ENCODE measurements at regions not wholly inside any gene's neighbourhood (a gene's known extent, or its start where the extent isn't known, plus 50 kb on each side); places are given as distances from the start of the nearest gene placed in this dataset.
"Not testable (repeated sequence)": the region's sequence is repeated elsewhere in the genome, so short reads cannot be mapped to it uniquely, and the experiment has no call there.

GRCh38 chr6:125431971-125432370, 130.2 kb upstream of the HDDC2 start:
- Histone ChIP-seq H3K27me3 (ENCODE audit: insufficient read depth, low read length) (no peaks in the 10 kb centered on the region), H3K9me3 (ENCODE audit: insufficient read depth, low read depth, low read length) (no peaks in the 10 kb centered on the region), H3K36me3 (ENCODE audit: insufficient read depth, low read depth, low read length) (no peaks in the 10 kb centered on the region), H3K4me3 (ENCODE audit: low read length) (peak overlapping the region; percentile 37; the same call in 1 of the 2 replicates), H3K9ac (ENCODE audit: low read depth, low read length) (peak overlapping the region; percentile 53; the same call in 1 of the 2 replicates), H3K27ac (ENCODE audit: low read length) (peak overlapping the region; percentile 20), H3K4me1 (ENCODE audit: insufficient read depth, low read length) (peaks cover 31% of the 10 kb centered on the region)

DNA sequence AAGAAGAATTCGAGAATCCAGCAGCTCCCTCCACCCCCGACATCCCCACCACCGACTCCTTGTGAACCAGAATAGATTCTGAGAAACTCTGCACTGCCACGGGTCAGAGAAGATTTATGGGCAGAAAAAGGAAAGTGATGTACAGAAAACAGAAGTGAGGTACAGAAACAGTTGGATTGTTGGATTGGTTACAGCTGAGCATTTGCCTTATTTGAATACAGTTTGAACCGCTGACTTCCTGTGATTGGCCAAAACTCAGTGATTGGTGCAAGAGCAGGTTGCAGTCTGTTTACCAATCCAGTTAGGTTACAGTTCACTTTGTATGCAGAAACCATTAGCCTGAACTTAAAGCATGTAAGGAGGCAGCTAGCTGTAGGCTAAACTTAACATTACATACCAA, 131.2 kb upstream of the HDDC2 start:
- no peaks in the 10 kb centered on the region for H3K27me3 ChIP-seq (ENCODE audit: insufficient read depth, low read length)
- no peak overlapping the region for H3K4me3 ChIP-seq (ENCODE audit: low read length)
- no peak overlapping the region for H3K27ac ChIP-seq (ENCODE audit: low read length)
- no peak overlapping the region for H3K9ac ChIP-seq (ENCODE audit: low read depth, low read length)
- H3K36me3 ChIP-seq (ENCODE audit: insufficient read depth, low read depth, low read length): no peaks in the 10 kb centered on the region
- H3K9me3 ChIP-seq (ENCODE audit: insufficient read depth, low read depth, low read length): no peaks in the 10 kb centered on the region
- peaks cover 31% of the 10 kb centered on the region for H3K4me1 ChIP-seq (ENCODE audit: insufficient read depth, low read length)

DNA sequence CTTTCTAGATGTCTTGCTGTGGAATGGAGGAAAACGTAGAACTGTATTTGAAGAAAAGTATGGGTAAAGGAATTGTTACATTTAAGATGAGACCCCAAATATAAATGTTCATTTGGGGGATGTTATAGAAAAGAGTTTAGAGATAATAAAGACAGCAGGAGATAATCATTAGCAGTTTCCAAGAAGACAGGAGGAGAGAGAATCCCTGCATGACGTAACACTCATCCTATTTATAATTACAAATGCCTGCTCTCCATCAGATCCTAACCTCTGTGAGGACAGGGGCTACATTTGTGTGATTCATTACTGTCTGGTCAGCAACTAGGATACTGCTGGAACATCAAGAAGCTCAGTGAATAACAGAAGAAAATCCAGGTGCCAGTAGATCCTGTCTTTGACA, 133.0 kb upstream of the HDDC2 start:
- H3K9me3 ChIP-seq (ENCODE audit: insufficient read depth, low read depth, low read length): no peaks in the 10 kb centered on the region
- H3K27me3 ChIP-seq (ENCODE audit: insufficient read depth, low read length): no peaks in the 10 kb centered on the region
- H3K27ac ChIP-seq (ENCODE audit: low read length): no peak overlapping the region
- H3K4me3 ChIP-seq (ENCODE audit: low read length): no peak overlapping the region
- H3K36me3 ChIP-seq (ENCODE audit: insufficient read depth, low read depth, low read length): no peaks in the 10 kb centered on the region
- H3K4me1 ChIP-seq (ENCODE audit: insufficient read depth, low read length): peaks cover 31% of the 10 kb centered on the region
- H3K9ac ChIP-seq (ENCODE audit: low read depth, low read length): no peak overlapping the region

DNA sequence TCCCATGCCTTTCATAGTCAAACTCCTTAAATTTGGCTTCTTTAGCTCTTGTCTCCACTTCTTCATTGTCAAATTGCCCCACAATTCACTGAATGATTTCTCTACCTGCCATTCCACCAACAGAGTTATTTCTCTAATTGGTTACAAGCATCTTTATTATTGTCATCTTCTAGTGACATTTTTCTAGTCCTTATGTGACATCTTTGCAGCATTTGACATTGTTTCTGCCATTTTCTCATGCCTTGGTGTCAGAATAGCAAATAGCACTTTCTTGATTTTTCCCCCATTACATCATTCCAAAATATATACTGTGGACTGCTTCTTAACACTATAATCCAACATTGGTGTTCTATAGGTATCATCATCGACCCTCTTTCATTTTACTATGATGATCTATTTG, 137.7 kb upstream of the HDDC2 start:
- H3K27me3 ChIP-seq (ENCODE audit: insufficient read depth, low read length): no peaks in the 10 kb centered on the region
- no peaks in the 10 kb centered on the region for H3K4me1 ChIP-seq (ENCODE audit: insufficient read depth, low read length)
- no peak overlapping the region for H3K4me3 ChIP-seq (ENCODE audit: low read length)
- no peaks in the 10 kb centered on the region for H3K36me3 ChIP-seq (ENCODE audit: insufficient read depth, low read depth, low read length)
- H3K9ac ChIP-seq (ENCODE audit: low read depth, low read length): no peak overlapping the region
- H3K27ac ChIP-seq (ENCODE audit: low read length): no peak overlapping the region
- H3K9me3 ChIP-seq (ENCODE audit: insufficient read depth, low read depth, low read length): no peaks in the 10 kb centered on the region

- 0 out of 2 replicates have a peak, but pooled peaks cover under 1% of the 10 kb centered on the region for H3K9me3 ChIP-seq (ENCODE audit: insufficient read depth, low read depth, low read length)
- H3K4me1 ChIP-seq (ENCODE audit: insufficient read depth, low read length): peaks cover 8% of the 10 kb centered on the region
- H3K27ac ChIP-seq (ENCODE audit: low read length): no peak overlapping the region
- no peak overlapping the region for H3K4me3 ChIP-seq (ENCODE audit: low read length)
- no peaks in the 10 kb centered on the region for H3K36me3 ChIP-seq (ENCODE audit: insufficient read depth, low read depth, low read length)
- no peak overlapping the region for H3K9ac ChIP-seq (ENCODE audit: low read depth, low read length)
- no peaks in the 10 kb centered on the region for H3K27me3 ChIP-seq (ENCODE audit: insufficient read depth, low read length)
Measured at GRCh38 chr6:125444006-125444923, 142.5 kb upstream of the HDDC2 start.

DNA sequence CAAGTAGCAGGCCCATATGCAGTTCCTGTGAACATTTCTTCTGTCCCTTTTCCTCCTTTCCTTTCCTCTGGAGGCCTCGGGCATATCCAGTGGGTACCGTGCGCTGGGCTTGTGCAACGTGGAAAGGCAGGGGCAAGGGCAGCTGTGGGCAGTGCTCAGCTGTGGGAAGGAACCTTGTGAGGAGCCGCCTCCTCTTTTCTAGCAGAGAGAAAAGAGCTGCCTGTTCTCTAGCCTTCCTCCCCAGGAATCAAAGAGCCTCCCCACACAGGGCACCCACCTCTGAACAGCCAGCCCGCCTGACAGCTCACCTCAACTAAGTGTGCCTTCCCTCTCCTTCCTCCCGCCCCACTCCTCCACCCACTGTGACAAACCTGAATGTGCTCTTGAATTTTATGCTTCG, 143.3 kb upstream of the HDDC2 start:
- Histone ChIP-seq H3K36me3 (ENCODE audit: insufficient read depth, low read depth, low read length) (no peaks in the 10 kb centered on the region), H3K4me3 (ENCODE audit: low read length) (no peak overlapping the region), H3K4me1 (ENCODE audit: insufficient read depth, low read length) (peaks cover 8% of the 10 kb centered on the region), H3K27ac (ENCODE audit: low read length) (no peak overlapping the region), H3K27me3 (ENCODE audit: insufficient read depth, low read length) (no peaks in the 10 kb centered on the region), H3K9me3 (ENCODE audit: insufficient read depth, low read depth, low read length) (0 out of 2 replicates have a peak, but pooled peaks cover 6% of the 10 kb centered on the region), H3K9ac (ENCODE audit: low read depth, low read length) (no peak overlapping the region)

- H3K9me3 ChIP-seq (ENCODE audit: insufficient read depth, low read depth, low read length): peaks cover 6% of the 10 kb centered on the region; the same call in 1 of the 2 replicates
Measured at GRCh38 chr6:125446011-125446410, 144.2 kb upstream of the HDDC2 start.

DNA sequence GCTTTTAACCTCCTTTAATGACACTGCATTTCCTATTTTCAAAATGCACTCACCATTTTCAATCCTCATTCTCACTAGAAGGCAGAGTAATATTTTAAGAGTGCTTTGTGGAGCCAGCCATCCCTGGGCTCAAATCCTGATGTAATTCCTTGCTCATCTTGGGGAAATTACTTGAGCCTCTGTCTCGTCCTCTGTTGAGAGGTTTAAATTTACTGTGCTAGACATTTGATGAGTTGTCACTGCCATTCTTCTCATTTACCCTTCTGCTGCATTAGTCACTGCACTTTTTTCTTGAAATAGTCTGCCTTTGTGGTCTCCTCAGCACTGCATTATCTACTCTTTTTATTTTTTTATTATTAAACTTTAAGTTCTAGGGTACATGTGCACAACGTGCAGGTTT, 150.0 kb upstream of the HDDC2 start:
- Histone ChIP-seq H3K4me3 (ENCODE audit: low read length) (no peak overlapping the region), H3K9me3 (ENCODE audit: insufficient read depth, low read depth, low read length) (peaks cover 30% of the 10 kb centered on the region), H3K27ac (ENCODE audit: low read length) (no peak overlapping the region), H3K36me3 (ENCODE audit: insufficient read depth, low read depth, low read length) (no peaks in the 10 kb centered on the region), H3K27me3 (ENCODE audit: insufficient read depth, low read length) (no peaks in the 10 kb centered on the region), H3K9ac (ENCODE audit: low read depth, low read length) (no peak overlapping the region), H3K4me1 (ENCODE audit: insufficient read depth, low read length) (peaks cover 2% of the 10 kb centered on the region; the same call in 1 of the 2 replicates)

More at GRCh38 chr6:125446011-125446410, 144.2 kb upstream of the HDDC2 start:
- Histone ChIP-seq H3K4me1 (ENCODE audit: insufficient read depth, low read length) (peaks cover 8% of the 10 kb centered on the region), H3K4me3 (ENCODE audit: low read length) (no peak overlapping the region), H3K27me3 (ENCODE audit: insufficient read depth, low read length) (no peaks in the 10 kb centered on the region), H3K36me3 (ENCODE audit: insufficient read depth, low read depth, low read length) (no peaks in the 10 kb centered on the region), H3K9ac (ENCODE audit: low read depth, low read length) (no peak overlapping the region), H3K27ac (ENCODE audit: low read length) (no peak overlapping the region)

- no peak overlapping the region for H3K4me3 ChIP-seq (ENCODE audit: low read length)
- no peaks in the 10 kb centered on the region for H3K4me1 ChIP-seq (ENCODE audit: insufficient read depth, low read length)
- H3K27ac ChIP-seq (ENCODE audit: low read length): no peak overlapping the region
- no peak overlapping the region for H3K9ac ChIP-seq (ENCODE audit: low read depth, low read length)
- H3K9me3 ChIP-seq (ENCODE audit: insufficient read depth, low read depth, low read length): peaks cover 42% of the 10 kb centered on the region
- H3K27me3 ChIP-seq (ENCODE audit: insufficient read depth, low read length): no peaks in the 10 kb centered on the region
- no peaks in the 10 kb centered on the region for H3K36me3 ChIP-seq (ENCODE audit: insufficient read depth, low read depth, low read length)
Measured at GRCh38 chr6:125453516-125453915, 151.7 kb upstream of the HDDC2 start.

- H3K36me3 ChIP-seq (ENCODE audit: insufficient read depth, low read depth, low read length): no peaks in the 10 kb centered on the region
- no peak overlapping the region for H3K9ac ChIP-seq (ENCODE audit: low read depth, low read length)
- peaks cover 43% of the 10 kb centered on the region for H3K9me3 ChIP-seq (ENCODE audit: insufficient read depth, low read depth, low read length)
- H3K27me3 ChIP-seq (ENCODE audit: insufficient read depth, low read length): no peaks in the 10 kb centered on the region
- no peak overlapping the region for H3K4me3 ChIP-seq (ENCODE audit: low read length)
- H3K27ac ChIP-seq (ENCODE audit: low read length): no peak overlapping the region
- no peaks in the 10 kb centered on the region for H3K4me1 ChIP-seq (ENCODE audit: insufficient read depth, low read length)
Measured at GRCh38 chr6:125454351-125454750, 152.6 kb upstream of the HDDC2 start.

DNA sequence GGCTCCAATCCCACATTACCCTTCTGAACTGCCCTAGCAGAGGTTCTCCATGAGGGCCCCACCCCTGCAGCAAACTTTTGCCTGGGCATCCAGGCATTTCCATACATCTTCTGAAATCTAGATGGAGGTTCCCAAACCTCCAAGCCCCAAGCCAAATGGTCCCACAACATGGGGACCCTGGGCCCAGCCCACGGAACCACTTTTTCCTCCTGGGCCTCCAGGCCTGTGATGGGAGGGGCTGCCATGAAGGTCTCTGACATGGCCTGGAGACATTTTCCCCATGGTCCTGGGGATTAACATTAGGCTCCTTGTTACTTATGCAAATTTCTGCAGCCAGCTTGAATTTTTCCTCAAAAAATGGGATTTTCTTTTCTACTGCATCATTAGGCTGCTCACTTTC, 156.7 kb upstream of the HDDC2 start:
- peaks cover 38% of the 10 kb centered on the region for H3K9me3 ChIP-seq (ENCODE audit: insufficient read depth, low read depth, low read length)
- not testable (repeated sequence) for H3K4me1 ChIP-seq (ENCODE audit: insufficient read depth, low read length); H3K4me3 ChIP-seq (ENCODE audit: low read length); H3K27me3 ChIP-seq (ENCODE audit: insufficient read depth, low read length); H3K9ac ChIP-seq (ENCODE audit: low read depth, low read length); H3K36me3 ChIP-seq (ENCODE audit: insufficient read depth, low read depth, low read length); H3K27ac ChIP-seq (ENCODE audit: low read length)

GRCh38 chr6:125465332-125465731, 163.6 kb upstream of the HDDC2 start:
- not testable (repeated sequence) for H3K36me3 ChIP-seq (ENCODE audit: insufficient read depth, low read depth, low read length); H3K9ac ChIP-seq (ENCODE audit: low read depth, low read length); H3K27ac ChIP-seq (ENCODE audit: low read length); H3K27me3 ChIP-seq (ENCODE audit: insufficient read depth, low read length); H3K4me3 ChIP-seq (ENCODE audit: low read length)
- peaks cover 27% of the 10 kb centered on the region for H3K9me3 ChIP-seq (ENCODE audit: insufficient read depth, low read depth, low read length)
- peaks cover 16% of the 10 kb centered on the region for H3K4me1 ChIP-seq (ENCODE audit: insufficient read depth, low read length)
